K562 (cell line): ENCODE measurements at regions not wholly inside any gene's neighbourhood (a gene's known extent, or its start where the extent isn't known, plus 50 kb on each side); places are given as distances from the start of the nearest gene placed in this dataset.

Experiments
- ATAC-seq: fragments of 200-7000 bp; cut with Tn5 transposase; 3 replicates; pipeline ENCODE4 v1.9.1; 2020; ENCODE audit warnings: moderate library complexity
- BruUV-seq: library from RNA; stranded (reverse); fragments of 400-500 nt; replicated peaks from 2 replicates; lab custom pipeline; 2021; lab: Mats Ljungman, UMichigan
- CTCF ChIA-PET: fragments of 300-600 bp; formaldehyde crosslinking; extraction: SDS; loops from one replicate; lab custom pipeline; 2021; ENCODE audit warnings: low intra/inter-chr PET ratio; lab: Yijun Ruan, JAX
- POLR2A ChIA-PET: fragments of 300-600, 350-650 bp; sonication (Branson Sonifier 250); formaldehyde crosslinking; extraction: SDS; loops from one replicate; lab custom pipeline; 2021; ENCODE audit warnings: antibody characterized with exemption, inconsistent platforms; lab: Yijun Ruan, JAX
- DNase-seq, 4 experiments: peaks; one replicate each; pipeline versions ENCODE4 v3.0.0 to v3.0.0-alpha.2; 2011 to 2018; ENCODE audit warnings: low spot score in 3 of 4, mixed read lengths in 3 of 4; ENCODE audit errors: extremely low read depth in 1 of 4
- FAIRE-seq: peaks from 2 replicates; lab custom pipeline; 2011; peaks lifted over from hg19 to GRCh38; lab: Jason Lieb, UNC
- H2AFZ ChIP-seq: 2 replicates; pipeline ENCODE4 v1.6.0; 2011; ENCODE audit warnings: low read depth, low read length, control low read depth, inconsistent platforms
- H3K27ac ChIP-seq: fragments of 200-600 bp; 3 replicates; pipeline ENCODE4 v1.8.0; 2011; ENCODE audit warnings: low read depth, mild to moderate bottlenecking, control low read depth, inconsistent platforms, low read length, moderate library complexity, mixed read lengths; ENCODE audit errors: extremely low read depth
- H3K27me3 ChIP-seq, 2 experiments: fragments of 300-600 bp in 1 of 2; 2 replicates in 1 of 2; 3 replicates in 1 of 2; pipeline versions ENCODE4 v1.6.0 to v1.8.0; 2011; ENCODE audit warnings: inconsistent platforms in 2 of 2, low read length in 2 of 2, mild to moderate bottlenecking in 1 of 2, mixed read lengths in 1 of 2, moderate library complexity in 1 of 2; ENCODE audit not compliant: control insufficient read depth in 2 of 2, insufficient read depth in 2 of 2
- H3K36me3 ChIP-seq: fragments of 300-600 bp; 3 replicates; pipeline ENCODE4 v1.8.0; 2011; ENCODE audit warnings: mild to moderate bottlenecking, low read length, inconsistent platforms; ENCODE audit not compliant: control insufficient read depth, insufficient read depth
- H3K4me1 ChIP-seq, 2 experiments: fragments of 200-600 bp in 1 of 2; replicated peaks in 1 of 2; 2 replicates in 1 of 2; 3 replicates in 1 of 2; pipeline versions ENCODE4 v1.5.1 to v1.8.0; 2011; ENCODE audit warnings: inconsistent platforms in 2 of 2, low read length in 2 of 2, mild to moderate bottlenecking in 1 of 2, mixed read lengths in 1 of 2, moderate library complexity in 1 of 2; ENCODE audit not compliant: control insufficient read depth in 2 of 2, insufficient read depth in 2 of 2
- H3K4me2 ChIP-seq: 2 replicates; pipeline ENCODE4 v1.6.1; 2011; ENCODE audit warnings: low read length, control low read depth, inconsistent platforms, mixed read lengths; ENCODE audit not compliant: insufficient read depth
- H3K4me3 ChIP-seq: fragments of 200-600 bp; sonication (generic), shearing (Covaris generic); 2 replicates; pipeline ENCODE4 v1.5.1; 2016; ENCODE audit warnings: control low read depth, inconsistent platforms
- H3K79me2 ChIP-seq: fragments of 200-600 bp; 3 replicates; pipeline ENCODE4 v1.8.0; 2011; ENCODE audit warnings: low read length, inconsistent platforms; ENCODE audit not compliant: control insufficient read depth, insufficient read depth
- H3K9ac ChIP-seq, 2 experiments: 2 replicates each; pipeline versions ENCODE4 v1.6.0 to v1.6.1; 2011; ENCODE audit warnings: low read depth in 2 of 2, low read length in 2 of 2, control low read depth in 1 of 2, inconsistent platforms in 1 of 2, mild to moderate bottlenecking in 1 of 2, mixed read lengths in 1 of 2; ENCODE audit not compliant: insufficient read depth in 1 of 2
- H3K9me1 ChIP-seq: one replicate; pipeline ENCODE4 v1.6.0; 2011; ENCODE audit warnings: inconsistent platforms, mild to moderate bottlenecking, low read length, moderate library complexity; ENCODE audit not compliant: control insufficient read depth, insufficient read depth
- H3K9me3 ChIP-seq: replicated peaks from 2 replicates; pipeline ENCODE4 v1.5.1; 2011; ENCODE audit warnings: low read depth, low read length, inconsistent platforms; ENCODE audit not compliant: control insufficient read depth, insufficient read depth
- H4K20me1 ChIP-seq: replicated peaks from 2 replicates; pipeline ENCODE4 v1.6.1; 2011; ENCODE audit warnings: low read length, inconsistent platforms, mixed read lengths; ENCODE audit not compliant: control insufficient read depth, insufficient read depth
- BACH1 ChIP-seq: fragments of 200-800 bp; sonication (Bioruptor generic); IDR thresholded peaks from 2 replicates; pipeline ENCODE4 v1.6.1; 2016; ENCODE audit warnings: missing genetic modification characterization, missing compliant biosample characterization
- KDM1A ChIP-seq, 2 experiments: fragments of 450-650 bp; IDR thresholded peaks; 2 replicates each; pipeline ENCODE4 v1.6.1; 2016; ENCODE audit warnings: mild to moderate bottlenecking in 2 of 2
- MCM5 ChIP-seq: fragments of 450-650 bp; IDR thresholded peaks from 2 replicates; pipeline ENCODE4 v1.6.1; 2016; ENCODE audit warnings: low read depth
- RFX1 ChIP-seq: fragments of 450-650 bp; IDR thresholded peaks from 2 replicates; pipeline ENCODE4 v1.6.1; 2016; ENCODE audit warnings: mild to moderate bottlenecking, moderate library complexity
- SIX5 ChIP-seq, 2 experiments: IDR thresholded peaks; 2 replicates each; pipeline ENCODE4 v1.6.1; 2011; ENCODE audit warnings: low read length in 2 of 2, borderline replicate concordance in 1 of 2, low read depth in 1 of 2, mild to moderate bottlenecking in 1 of 2, moderate library complexity in 1 of 2; ENCODE audit not compliant: insufficient read depth in 1 of 2
- TAF15 ChIP-seq: fragments of 200-400 bp; formaldehyde crosslinking; IDR thresholded peaks from 2 replicates; pipeline ENCODE4 v1.6.1; 2017; ENCODE audit warnings: mild to moderate bottlenecking, low read depth, low read length, moderate library complexity
- ZNF589 ChIP-seq: fragments of 200-800 bp; sonication (Bioruptor generic); IDR thresholded peaks from 2 replicates; pipeline ENCODE4 v1.6.1; 2016; ENCODE audit warnings: low read depth, missing genetic modification characterization, missing compliant biosample characterization
- in situ Hi-C: fragments of 300-500 bp; cut with MboI; formaldehyde crosslinking; loops from 4 replicates; pipeline ENCODE4 v1.15.0; 2018; ENCODE audit warnings: inconsistent platforms, mixed read lengths
- intact Hi-C: fragments of 100-400 bp; cut with micrococcal nuclease; formaldehyde crosslinking; loops from 2 replicates; pipeline ENCODE4 v1.14.2; 2022
- TF ChIP-seq, protein P1 (sequence below), 2 experiments: fragments of 450-650 bp in 1 of 2; IDR thresholded peaks; 2 replicates each; pipeline ENCODE4 v1.6.1; 2011 to 2017; ENCODE audit warnings: low read depth in 2 of 2, antibody characterized with exemption in 1 of 2, borderline replicate concordance in 1 of 2, low read length in 1 of 2, mild to moderate bottlenecking in 1 of 2, mixed read lengths in 1 of 2; ENCODE audit not compliant: control insufficient read depth in 1 of 2

DNA sequence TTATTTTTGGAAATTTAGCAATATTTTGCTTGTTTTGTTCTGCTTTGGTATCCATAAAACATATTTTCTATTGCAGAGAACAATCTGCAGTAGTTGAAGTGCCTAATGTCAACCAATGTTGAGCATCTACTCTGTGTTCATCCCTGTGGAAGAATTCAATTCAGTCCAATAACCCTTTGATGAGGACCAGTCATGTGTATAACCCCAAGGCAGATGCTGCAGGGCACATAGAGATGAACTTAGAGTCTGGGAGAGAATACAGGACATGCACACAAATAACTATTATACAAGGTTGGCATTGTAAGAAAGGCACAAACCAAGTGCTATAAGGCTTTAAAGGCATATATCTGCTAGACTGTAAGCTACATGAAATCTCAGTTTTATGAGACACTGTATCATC is 304.7 kb downstream of the LRIG3 start:
- no peak overlapping the region for H3K4me3 ChIP-seq
- H3K4me2 ChIP-seq = no peak overlapping the region
- H3K9ac ChIP-seq = no peak overlapping the region
- no peak for DNase-seq
- FAIRE-seq = no peak
- no peaks in the 10 kb centered on the region for H3K36me3 ChIP-seq
- no peak overlapping the region for H3K27ac ChIP-seq
- H3K9me1 ChIP-seq = no peaks in the 10 kb centered on the region
- intact Hi-C loops = no loop called here
- no TSS peak for BruUV-seq
- H3K4me1 ChIP-seq = no peaks in the 10 kb centered on the region
- no peaks in the 10 kb centered on the region for H3K79me2 ChIP-seq
- no peaks in the 10 kb centered on the region for H3K27me3 ChIP-seq
- no peaks in the 10 kb centered on the region for H4K20me1 ChIP-seq
- ATAC-seq = no peak
- TF ChIP-seq, protein P1, sequence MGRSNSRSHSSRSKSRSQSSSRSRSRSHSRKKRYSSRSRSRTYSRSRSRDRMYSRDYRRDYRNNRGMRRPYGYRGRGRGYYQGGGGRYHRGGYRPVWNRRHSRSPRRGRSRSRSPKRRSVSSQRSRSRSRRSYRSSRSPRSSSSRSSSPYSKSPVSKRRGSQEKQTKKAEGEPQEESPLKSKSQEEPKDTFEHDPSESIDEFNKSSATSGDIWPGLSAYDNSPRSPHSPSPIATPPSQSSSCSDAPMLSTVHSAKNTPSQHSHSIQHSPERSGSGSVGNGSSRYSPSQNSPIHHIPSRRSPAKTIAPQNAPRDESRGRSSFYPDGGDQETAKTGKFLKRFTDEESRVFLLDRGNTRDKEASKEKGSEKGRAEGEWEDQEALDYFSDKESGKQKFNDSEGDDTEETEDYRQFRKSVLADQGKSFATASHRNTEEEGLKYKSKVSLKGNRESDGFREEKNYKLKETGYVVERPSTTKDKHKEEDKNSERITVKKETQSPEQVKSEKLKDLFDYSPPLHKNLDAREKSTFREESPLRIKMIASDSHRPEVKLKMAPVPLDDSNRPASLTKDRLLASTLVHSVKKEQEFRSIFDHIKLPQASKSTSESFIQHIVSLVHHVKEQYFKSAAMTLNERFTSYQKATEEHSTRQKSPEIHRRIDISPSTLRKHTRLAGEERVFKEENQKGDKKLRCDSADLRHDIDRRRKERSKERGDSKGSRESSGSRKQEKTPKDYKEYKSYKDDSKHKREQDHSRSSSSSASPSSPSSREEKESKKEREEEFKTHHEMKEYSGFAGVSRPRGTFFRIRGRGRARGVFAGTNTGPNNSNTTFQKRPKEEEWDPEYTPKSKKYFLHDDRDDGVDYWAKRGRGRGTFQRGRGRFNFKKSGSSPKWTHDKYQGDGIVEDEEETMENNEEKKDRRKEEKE (IDR thresholded peaks at IDR 0.05; ENCODE audit: borderline replicate concordance in 1 of 2, control insufficient read depth in 1 of 2, low read depth in 2 of 2, low read length in 1 of 2) = no peak
- no peak for TF ChIP-seq KDM1A (IDR thresholded peaks at IDR 0.05)
- TF ChIP-seq ZNF589 (CRISPR knock-in tag) = no peak
- TF ChIP-seq BACH1 (tag) = no peak
- no peak for TF ChIP-seq MCM5
- TF ChIP-seq TAF15 = no peak
- TF ChIP-seq SIX5 (IDR thresholded peaks at IDR 0.05; ENCODE audit: borderline replicate concordance in 1 of 2, insufficient read depth in 1 of 2, low read depth in 1 of 2, low read length in 2 of 2) = no peak
- no peak for TF ChIP-seq RFX1
- TF ChIP-seq, all 486 proteins: peak for 0
- Histone ChIP-seq H3K9me3 (no peaks in the 10 kb centered on the region), H2AFZ (no peak overlapping the region)
- in situ Hi-C loops = no loop called here
- ChIA-PET CTCF (no interaction called here), POLR2A (no interaction called here)
